Panc1 (cell line): ENCODE measurements at regions not wholly inside any gene's neighbourhood (a gene's known extent, or its start where the extent isn't known, plus 50 kb on each side); places are given as distances from the start of the nearest gene placed in this dataset.

Source experiments
- ATAC-seq: fragments of 200-7000 bp; cut with Tn5 transposase; 2 replicates; pipeline ENCODE4 v1.9.1; 2020; ENCODE audit warnings: mild to moderate bottlenecking, moderate library complexity
- BruUV-seq: library from RNA; stranded (reverse); fragments of 400-500 nt; replicated peaks from 2 replicates; lab custom pipeline; 2021; lab: Mats Ljungman, UMichigan
- CTCF ChIA-PET: fragments of 300-600 bp; sonication (Branson Sonifier 250); formaldehyde crosslinking; loops from one replicate; lab custom pipeline; 2022; ENCODE audit warnings: antibody characterized with exemption; lab: Charles Lee
- POLR2A ChIA-PET: fragments of 300-600 bp; sonication (Branson Sonifier 250); formaldehyde crosslinking; loops from one replicate; lab custom pipeline; 2022; ENCODE audit warnings: antibody characterized with exemption; lab: Charles Lee
- DNase-seq: peaks from one replicate; pipeline ENCODE4 v3.0.0-alpha.2; 2010; ENCODE audit warnings: low read depth, low spot score
- H3K27ac ChIP-seq: 2 replicates; pipeline ENCODE4 v1.5.1; 2011; ENCODE audit warnings: mild to moderate bottlenecking, low read length, inconsistent platforms
- H3K27me3 ChIP-seq: fragments of 200-500 bp; sonication (Bioruptor generic); 2 replicates; pipeline ENCODE4 v1.6.0; 2014; ENCODE audit warnings: low read length, inconsistent platforms; ENCODE audit not compliant: control insufficient read depth, insufficient read depth
- H3K36me3 ChIP-seq: fragments of 200-500 bp; sonication (Bioruptor generic); 2 replicates; pipeline ENCODE4 v1.5.1; 2014; ENCODE audit warnings: inconsistent platforms, mild to moderate bottlenecking, low read length, moderate library complexity; ENCODE audit not compliant: control insufficient read depth, insufficient read depth
- H3K4me1 ChIP-seq: 2 replicates; pipeline ENCODE4 v1.5.1; 2011; ENCODE audit warnings: inconsistent platforms, mild to moderate bottlenecking, low read length, moderate library complexity; ENCODE audit not compliant: control insufficient read depth, insufficient read depth
- H3K4me3 ChIP-seq, 2 experiments: 2 replicates each; pipeline ENCODE4 v1.5.1; 2011 to 2012; ENCODE audit warnings: low read depth in 2 of 2, low read length in 2 of 2, mild to moderate bottlenecking in 2 of 2, inconsistent platforms in 1 of 2, moderate library complexity in 1 of 2
- H3K9me3 ChIP-seq: fragments of 200-500 bp; sonication (Bioruptor generic); 2 replicates; pipeline ENCODE4 v1.5.1; 2014; ENCODE audit warnings: low read depth, mild to moderate bottlenecking, inconsistent platforms, low read length, moderate library complexity; ENCODE audit not compliant: control insufficient read depth, insufficient read depth
- CTCF ChIP-seq: fragments of 450-650 bp; IDR thresholded peaks from 2 replicates; pipeline ENCODE4 v1.5.1; 2017; ENCODE audit warnings: mild to moderate bottlenecking
- POLR2AphosphoS5 ChIP-seq: IDR thresholded peaks from 2 replicates; pipeline ENCODE4 v1.6.1; 2012; ENCODE audit warnings: mild to moderate bottlenecking, low read depth, low read length, moderate library complexity
- REST ChIP-seq, 2 experiments: IDR thresholded peaks; 2 replicates each; pipeline ENCODE4 v1.6.1; 2011 to 2012; ENCODE audit warnings: low read depth in 2 of 2, control low read depth in 1 of 2, low read length in 1 of 2, mild to moderate bottlenecking in 1 of 2, moderate library complexity in 1 of 2; ENCODE audit not compliant: insufficient read depth in 1 of 2
- SIN3A ChIP-seq: IDR thresholded peaks from 2 replicates; pipeline ENCODE4 v1.6.1; 2012; ENCODE audit warnings: low read depth, mild to moderate bottlenecking, low read length, moderate library complexity, borderline replicate concordance; ENCODE audit not compliant: insufficient read depth
- TCF7L2 ChIP-seq: IDR thresholded peaks from 2 replicates; pipeline ENCODE4 v1.6.1; 2011; ENCODE audit warnings: mild to moderate bottlenecking, low read depth, low read length, inconsistent platforms
- in situ Hi-C: cut with HindIII; loops from 2 replicates; pipeline ENCODE4 v1.10.0; 2016; ENCODE audit warnings: low sequenced_read_pairs, low pct_unique_long_range_greater_than_20kb
- intact Hi-C: fragments of 100-400 bp; cut with micrococcal nuclease; formaldehyde crosslinking; loops from one replicate; pipeline ENCODE4 v1.10.0; 2022; ENCODE audit not compliant: unreplicated experiment

GRCh38 chr20:40320517-40321011 lies 368.5 kb downstream of the MAFB start:
- H3K27ac ChIP-seq: no peak overlapping the region
- H3K27me3 ChIP-seq: no peaks in the 10 kb centered on the region
- TF ChIP-seq POLR2AphosphoS5 (no peak), REST (IDR thresholded peaks at IDR 0.05; ENCODE audit: insufficient read depth in 1 of 2, low read depth in 2 of 2, low read length in 1 of 2) (no peak), SIN3A (no peak), CTCF (no peak), TCF7L2 (no peak)
- H3K9me3 ChIP-seq: no peaks in the 10 kb centered on the region
- intact Hi-C loops: no loop called here
- no peak for DNase-seq
- ChIA-PET CTCF (no interaction called here), POLR2A (no interaction called here)
- no peak for ATAC-seq
- BruUV-seq: no TSS peak
- H3K4me3 ChIP-seq: no peak overlapping the region
- no peaks in the 10 kb centered on the region for H3K36me3 ChIP-seq
- in situ Hi-C loops: no loop called here
- H3K4me1 ChIP-seq: no peaks in the 10 kb centered on the region

GRCh38 chr20:40319741-40320516 lies 369.1 kb downstream of the MAFB start:
- Histone ChIP-seq H3K27ac (no peak overlapping the region), H3K4me1 (no peaks in the 10 kb centered on the region), H3K9me3 (no peaks in the 10 kb centered on the region), H3K36me3 (no peaks in the 10 kb centered on the region), H3K4me3 (no peak overlapping the region), H3K27me3 (no peaks in the 10 kb centered on the region)
- ChIA-PET CTCF (no interaction called here), POLR2A (no interaction called here)
- intact Hi-C loops (no loop called here), in situ Hi-C loops (no loop called here)
- TF ChIP-seq CTCF: no peak
- no peak for TF ChIP-seq TCF7L2
- DNase-seq: no peak
- ATAC-seq: no peak
- BruUV-seq: no TSS peak
